A673 (cell line): ENCODE measurements at regions not wholly inside any gene's neighbourhood (a gene's known extent, or its start where the extent isn't known, plus 50 kb on each side); places are given as distances from the start of the nearest gene placed in this dataset.

Experiments
- CTCF ChIP-seq: fragments of 300-800, 200-600 bp; sonication (generic); conservative IDR thresholded peaks from 2 replicates; pipeline ENCODE4 v1.5.1; 2017; ENCODE audit warnings: low read depth, mild to moderate bottlenecking, antibody characterized with exemption, low read length, moderate library complexity, mixed read lengths
- EZH2 ChIP-seq: fragments of 200-600 bp; sonication (generic); IDR thresholded peaks from 2 replicates; pipeline ENCODE4 v1.6.1; 2017; ENCODE audit warnings: borderline replicate concordance, low read depth, mild to moderate bottlenecking, mixed read lengths, antibody characterized with exemption, low read length; ENCODE audit not compliant: poor library complexity, severe bottlenecking

- no peak for TF ChIP-seq CTCF
- TF ChIP-seq EZH2: no peak
These were observed 532.7 kb downstream of the RFC3 start for GRCh38 chr13:34350671-34351070.
